GM19239 (cell line): ENCODE measurements at regions not wholly inside any gene's neighbourhood (a gene's known extent, or its start where the extent isn't known, plus 50 kb on each side); places are given as distances from the start of the nearest gene placed in this dataset.

Experiments
- DNase-seq: peaks from one replicate; pipeline ENCODE4 v3.0.0; 2011; ENCODE audit warnings: low spot score; ENCODE audit not compliant: insufficient read length
- FAIRE-seq: peaks from 2 replicates; lab custom pipeline; 2011; peaks lifted over from hg19 to GRCh38; lab: Jason Lieb, UNC

- FAIRE-seq (no peak), DNase-seq (no peak)
Measured at GRCh38 chr11:114758627-114759026, 80.3 kb downstream of the NXPE2 start.

GRCh38 chr11:114762408-114762807 is 84.1 kb downstream of the NXPE2 start:
- FAIRE-seq (no peak), DNase-seq (no peak)

- DNase-seq (no peak), FAIRE-seq (no peak)
Measured at GRCh38 chr11:114764563-114764962, 86.2 kb downstream of the NXPE2 start.

GRCh38 chr11:114771172-114771571 is 92.8 kb downstream of the NXPE2 start:
- DNase-seq = no peak
- no peak for FAIRE-seq

- FAIRE-seq (no peak), DNase-seq (no peak)
Measured at GRCh38 chr11:114773541-114774338, 95.4 kb downstream of the NXPE2 start.

- no peak for FAIRE-seq
Measured at GRCh38 chr11:114774599-114775361, 96.5 kb downstream of the NXPE2 start.

GRCh38 chr11:114775875-114776621 is 97.7 kb downstream of the NXPE2 start:
- FAIRE-seq (no peak), DNase-seq (no peak)

More at GRCh38 chr11:114774599-114775361, 96.5 kb downstream of the NXPE2 start:
- DNase-seq = peak; percentile 16

GRCh38 chr11:114776956-114777355 is 98.6 kb downstream of the NXPE2 start:
- FAIRE-seq = no peak
- no peak for DNase-seq

GRCh38 chr11:114779189-114779588 is 100.9 kb downstream of the NXPE2 start:
- FAIRE-seq = no peak

GRCh38 chr11:114782650-114783310 is 104.5 kb downstream of the NXPE2 start:
- DNase-seq (no peak), FAIRE-seq (no peak)

More at GRCh38 chr11:114779189-114779588, 100.9 kb downstream of the NXPE2 start:
- no peak for DNase-seq

GRCh38 chr11:114783805-114784204 is 105.5 kb downstream of the NXPE2 start:
- no peak for DNase-seq
- FAIRE-seq = no peak

GRCh38 chr11:114784216-114784615 is 105.9 kb downstream of the NXPE2 start:
- FAIRE-seq = no peak
- DNase-seq = no peak

- DNase-seq = no peak
- no peak for FAIRE-seq
Measured at GRCh38 chr11:114784891-114785290, 106.6 kb downstream of the NXPE2 start.

GRCh38 chr11:114785820-114786219 is 107.5 kb downstream of the NXPE2 start:
- FAIRE-seq (no peak), DNase-seq (no peak)

- FAIRE-seq (no peak), DNase-seq (no peak)
Measured at GRCh38 chr11:114787126-114787525, 108.8 kb downstream of the NXPE2 start.

- FAIRE-seq (no peak), DNase-seq (no peak)
Measured at GRCh38 chr11:114790910-114791309, 112.6 kb downstream of the NXPE2 start.

- DNase-seq (no peak), FAIRE-seq (no peak)
Measured at GRCh38 chr11:114794048-114794684, 115.8 kb downstream of the NXPE2 start.

- DNase-seq (no peak), FAIRE-seq (no peak)
Measured at GRCh38 chr11:114796954-114797721, 118.8 kb downstream of the NXPE2 start.

- FAIRE-seq = no peak
Measured at GRCh38 chr11:114799476-114799875, 121.1 kb downstream of the NXPE2 start.

More at GRCh38 chr11:114799476-114799875, 121.1 kb downstream of the NXPE2 start:
- no peak for DNase-seq
